Endodermal cell (in vitro differentiated cells): ENCODE measurements at regions not wholly inside any gene's neighbourhood (a gene's known extent, or its start where the extent isn't known, plus 50 kb on each side); places are given as distances from the start of the nearest gene placed in this dataset.

ENCODE experiments used
- DNase-seq: peaks from one replicate; pipeline ENCODE4 v3.0.0-alpha.2; 2017
- H3K27ac ChIP-seq: 2 replicates; pipeline ENCODE4 v1.5.1; 2013; ENCODE audit warnings: mild to moderate bottlenecking, low read depth, low read length, moderate library complexity
- H3K27me3 ChIP-seq: 2 replicates; pipeline ENCODE4 v1.6.1; 2013; ENCODE audit warnings: mild to moderate bottlenecking, low read length, moderate library complexity; ENCODE audit not compliant: insufficient read depth, control insufficient read depth, poor library complexity, severe bottlenecking
- H3K36me3 ChIP-seq: 2 replicates; pipeline ENCODE4 v1.7.0; 2013; ENCODE audit warnings: mild to moderate bottlenecking, low read length, moderate library complexity; ENCODE audit not compliant: control insufficient read depth, insufficient read depth
- H3K4me1 ChIP-seq: one replicate; pipeline ENCODE4 v1.7.0; 2013; ENCODE audit warnings: low read length; ENCODE audit not compliant: control insufficient read depth, insufficient read depth
- H3K4me3 ChIP-seq: 2 replicates; pipeline ENCODE4 v1.5.1; 2013; ENCODE audit warnings: mild to moderate bottlenecking, low read length, moderate library complexity
- H3K9ac ChIP-seq: 2 replicates; pipeline ENCODE4 v1.6.1; 2013; ENCODE audit warnings: mild to moderate bottlenecking, low read length, moderate library complexity; ENCODE audit not compliant: poor library complexity, severe bottlenecking; ENCODE audit errors: extremely low read depth
- H3K9me3 ChIP-seq: 2 replicates; pipeline ENCODE4 v1.6.1; 2013; ENCODE audit warnings: mild to moderate bottlenecking, low read length, moderate library complexity; ENCODE audit not compliant: control insufficient read depth
- H3K27ac Mint-ChIP-seq: 2 replicates; pipeline ENCODE4 v1.8.0; 2020; ENCODE audit warnings: mixed read lengths
- H3K27me3 Mint-ChIP-seq: 2 replicates; pipeline ENCODE4 v1.8.0; 2021; ENCODE audit warnings: mild to moderate bottlenecking, mixed read lengths; ENCODE audit not compliant: insufficient read depth
- H3K36me3 Mint-ChIP-seq: 2 replicates; pipeline ENCODE4 v1.8.0; 2020; ENCODE audit warnings: low read depth, mixed read lengths
- H3K4me1 Mint-ChIP-seq: 2 replicates; pipeline ENCODE4 v1.8.0; 2020; ENCODE audit warnings: mixed read lengths
- H3K4me3 Mint-ChIP-seq: 2 replicates; pipeline ENCODE4 v1.8.0; 2020; ENCODE audit warnings: mild to moderate bottlenecking, moderate library complexity, mixed read lengths
- H3K9me3 Mint-ChIP-seq: 2 replicates; pipeline ENCODE4 v1.8.0; 2020; ENCODE audit warnings: mild to moderate bottlenecking, mixed read lengths
- WGBS, 2 experiments: methylation state at CpG; one replicate each; pipeline versions ENCODE4 v1.1.5 to v1.1.7; 2013; ENCODE audit warnings: missing lambda C conversion rate in 2 of 2, mixed read lengths in 1 of 2; ENCODE audit not compliant: insufficient coverage in 1 of 2, insufficient read length in 1 of 2; 5-methylcytosine and 5-hydroxymethylcytosine counted together
- TF ChIP-seq, protein P1 (sequence below): fragments of 200-600 bp; sonication (generic); conservative IDR thresholded peaks from 2 replicates; pipeline ENCODE4 v1.5.0; 2021; ENCODE audit warnings: antibody characterized with exemption, mild to moderate bottlenecking

DNA sequence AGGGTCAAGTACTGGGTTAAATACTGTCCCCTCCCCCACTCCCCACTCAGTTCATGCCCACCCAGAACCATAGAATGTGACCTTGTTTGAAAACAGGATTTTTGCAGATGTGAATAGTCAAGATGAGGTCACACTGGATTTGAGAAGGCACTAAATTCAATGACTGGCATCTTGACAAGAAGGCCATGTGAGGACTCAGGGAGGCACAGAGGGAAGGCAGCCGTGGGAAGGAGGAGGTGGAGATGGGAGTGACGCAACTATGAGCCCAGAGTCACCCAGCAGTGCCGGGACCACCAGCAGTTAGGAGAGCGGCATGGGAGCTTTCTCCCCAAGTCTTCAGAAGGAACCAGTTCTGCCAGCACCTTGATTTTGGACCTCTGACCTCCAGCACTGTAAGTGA is 257.3 kb downstream of the BCL2 start:
- TF ChIP-seq, protein P1, sequence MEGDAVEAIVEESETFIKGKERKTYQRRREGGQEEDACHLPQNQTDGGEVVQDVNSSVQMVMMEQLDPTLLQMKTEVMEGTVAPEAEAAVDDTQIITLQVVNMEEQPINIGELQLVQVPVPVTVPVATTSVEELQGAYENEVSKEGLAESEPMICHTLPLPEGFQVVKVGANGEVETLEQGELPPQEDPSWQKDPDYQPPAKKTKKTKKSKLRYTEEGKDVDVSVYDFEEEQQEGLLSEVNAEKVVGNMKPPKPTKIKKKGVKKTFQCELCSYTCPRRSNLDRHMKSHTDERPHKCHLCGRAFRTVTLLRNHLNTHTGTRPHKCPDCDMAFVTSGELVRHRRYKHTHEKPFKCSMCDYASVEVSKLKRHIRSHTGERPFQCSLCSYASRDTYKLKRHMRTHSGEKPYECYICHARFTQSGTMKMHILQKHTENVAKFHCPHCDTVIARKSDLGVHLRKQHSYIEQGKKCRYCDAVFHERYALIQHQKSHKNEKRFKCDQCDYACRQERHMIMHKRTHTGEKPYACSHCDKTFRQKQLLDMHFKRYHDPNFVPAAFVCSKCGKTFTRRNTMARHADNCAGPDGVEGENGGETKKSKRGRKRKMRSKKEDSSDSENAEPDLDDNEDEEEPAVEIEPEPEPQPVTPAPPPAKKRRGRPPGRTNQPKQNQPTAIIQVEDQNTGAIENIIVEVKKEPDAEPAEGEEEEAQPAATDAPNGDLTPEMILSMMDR: no peak
- H3K9me3 ChIP-seq: no peaks in the 10 kb centered on the region
- H3K27ac ChIP-seq: no peak overlapping the region
- no peaks in the 10 kb centered on the region for H3K9me3 Mint-ChIP-seq
- peaks cover 4% of the 10 kb centered on the region for H3K4me1 Mint-ChIP-seq
- no peak overlapping the region for H3K9ac ChIP-seq
- H3K27me3 Mint-ChIP-seq: peaks cover 3% of the 10 kb centered on the region
- no peaks in the 10 kb centered on the region for H3K27me3 ChIP-seq
- H3K4me3 ChIP-seq: no peak overlapping the region
- WGBS, 2 experiments: 87 to 91% methylated on average over 4 of the region's 4 CpGs
- H3K36me3 ChIP-seq: no peaks in the 10 kb centered on the region
- H3K36me3 Mint-ChIP-seq: no peaks in the 10 kb centered on the region
- no peak for DNase-seq
- no peaks in the 10 kb centered on the region for H3K4me1 ChIP-seq
- no peak overlapping the region for H3K27ac Mint-ChIP-seq
- no peak overlapping the region for H3K4me3 Mint-ChIP-seq

DNA sequence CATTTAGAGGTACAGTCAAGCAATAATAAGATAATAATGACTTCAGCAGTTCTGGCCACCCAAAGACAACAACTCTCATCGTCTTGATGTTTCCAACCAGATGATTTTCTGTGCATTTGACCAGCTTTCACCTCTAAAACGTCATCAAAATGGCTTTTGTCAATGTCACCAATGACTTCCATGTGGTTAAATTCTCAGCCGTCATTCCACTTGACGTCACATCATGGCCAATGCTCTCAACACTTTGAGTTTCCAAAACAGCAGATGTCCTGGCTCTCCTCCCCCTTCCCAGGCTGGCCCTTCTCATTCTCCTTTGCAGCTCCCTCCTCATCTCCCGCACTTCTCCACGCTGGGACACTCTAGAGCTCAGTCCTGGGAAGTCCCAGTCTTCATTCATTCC is 258.3 kb downstream of the BCL2 start:
- DNase-seq: no peak
- no peak overlapping the region for H3K27ac Mint-ChIP-seq
- H3K9me3 Mint-ChIP-seq: no peaks in the 10 kb centered on the region
- 85 to 93% methylated on average over 6 of the region's 6 CpGs for WGBS, 2 experiments
- peaks cover 3% of the 10 kb centered on the region for H3K27me3 Mint-ChIP-seq
- no peaks in the 10 kb centered on the region for H3K36me3 Mint-ChIP-seq
- H3K4me3 ChIP-seq: no peak overlapping the region
- TF ChIP-seq, protein P1: no peak
- H3K27ac ChIP-seq: no peak overlapping the region
- no peaks in the 10 kb centered on the region for H3K4me1 ChIP-seq
- H3K36me3 ChIP-seq: no peaks in the 10 kb centered on the region
- H3K9me3 ChIP-seq: no peaks in the 10 kb centered on the region
- peaks cover 4% of the 10 kb centered on the region for H3K4me1 Mint-ChIP-seq
- no peaks in the 10 kb centered on the region for H3K27me3 ChIP-seq
- H3K4me3 Mint-ChIP-seq: no peak overlapping the region
- H3K9ac ChIP-seq: no peak overlapping the region

DNA sequence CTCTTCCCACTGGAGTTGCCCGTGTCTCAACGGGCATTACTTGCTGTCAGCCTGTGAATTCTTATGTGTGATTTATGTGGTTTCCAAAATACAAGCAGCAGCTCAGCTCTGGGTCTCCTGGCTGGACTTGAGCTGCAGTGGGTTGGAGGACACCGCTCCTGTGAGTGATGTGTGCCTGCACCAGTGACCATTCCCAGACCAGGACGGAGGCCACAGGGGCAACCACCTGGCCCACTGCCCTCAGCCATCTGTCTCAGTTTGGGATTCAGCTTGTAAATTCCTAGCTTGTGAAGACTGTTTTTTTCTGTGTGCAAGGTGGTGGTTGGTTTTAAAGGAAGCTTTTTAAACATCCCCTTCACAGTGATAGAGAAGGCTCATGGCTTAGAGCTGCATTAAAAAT is 261.0 kb downstream of the BCL2 start:
- H3K4me1 ChIP-seq: no peaks in the 10 kb centered on the region
- no peaks in the 10 kb centered on the region for H3K27me3 ChIP-seq
- no peaks in the 10 kb centered on the region for H3K9me3 Mint-ChIP-seq
- no peaks in the 10 kb centered on the region for H3K4me1 Mint-ChIP-seq
- H3K4me3 ChIP-seq: no peak overlapping the region
- WGBS, 2 experiments: 94% methylated on average over 4 of the region's 4 CpGs; no CpG with 5 or more reads in 1 of the 2 experiments
- H3K9me3 ChIP-seq: no peaks in the 10 kb centered on the region
- H3K36me3 Mint-ChIP-seq: no peaks in the 10 kb centered on the region
- no peaks in the 10 kb centered on the region for H3K36me3 ChIP-seq
- H3K27ac Mint-ChIP-seq: no peak overlapping the region
- DNase-seq: no peak
- H3K27ac ChIP-seq: no peak overlapping the region
- H3K9ac ChIP-seq: no peak overlapping the region
- TF ChIP-seq, protein P1: no peak
- no peak overlapping the region for H3K4me3 Mint-ChIP-seq
- no peaks in the 10 kb centered on the region for H3K27me3 Mint-ChIP-seq
